ENCODE measurements at regions not wholly inside any gene's neighbourhood (a gene's known extent, or its start where the extent isn't known, plus 50 kb on each side); places are given as distances from the start of the nearest gene placed in this dataset.
A peak's percentile ranks its signal among the peaks of the same experiment; 100 is the strongest.

- Histone ChIP-seq H3K9me3 (no peaks in the 10 kb centered on the region), H3K4me1 (no peaks in the 10 kb centered on the region), H3K36me3 (ENCODE audit: insufficient read depth in 1 of 2, low read depth in 1 of 2) (no peaks in the 10 kb centered on the region), H3K4me3 (no peak overlapping the region), H3K27me3 (ENCODE audit: insufficient read depth in 3 of 3, low read length in 2 of 3) (no peaks in the 10 kb centered on the region), H3K27ac (no peak overlapping the region)
- intact Hi-C loops (cut with DNase I), result no loop called here
- ATAC-seq (no peak), DNase-seq (no peak)
- 84 to 86% (median 86%) methylated on average over 4 of the region's 4 CpGs for WGBS, 3 donors
- TF ChIP-seq CTCF (IDR thresholded peaks at IDR 0.05), result no peak
These were observed 227.7 kb downstream of the CRPPA start for GRCh38 chr7:16193631-16194030.

GRCh38 chr7:16189026-16189715, 232.2 kb downstream of the CRPPA start:
- WGBS, 3 donors, result 66 to 81% (median 75%) methylated on average over 2 of the region's 2 CpGs
- Histone ChIP-seq H3K27ac (no peak overlapping the region), H3K4me1 (no peaks in the 10 kb centered on the region), H3K36me3 (ENCODE audit: insufficient read depth in 1 of 2, low read depth in 1 of 2) (no peaks in the 10 kb centered on the region), H3K4me3 (no peak overlapping the region), H3K9me3 (no peaks in the 10 kb centered on the region), H3K27me3 (ENCODE audit: insufficient read depth in 3 of 3, low read length in 2 of 3) (no peaks in the 10 kb centered on the region)
- TF ChIP-seq CTCF (IDR thresholded peaks at IDR 0.05), result no peak
- DNase-seq (no peak), ATAC-seq (peak in 1 of 4 donors; percentile 43)
- intact Hi-C loops (cut with DNase I), result no loop called here

GRCh38 chr7:16187131-16187530, 234.2 kb downstream of the CRPPA start:
- Histone ChIP-seq H3K4me1 (no peaks in the 10 kb centered on the region), H3K4me3 (no peak overlapping the region), H3K36me3 (ENCODE audit: insufficient read depth in 1 of 2, low read depth in 1 of 2) (no peaks in the 10 kb centered on the region), H3K27ac (no peak overlapping the region), H3K27me3 (ENCODE audit: insufficient read depth in 3 of 3, low read length in 2 of 3) (no peaks in the 10 kb centered on the region), H3K9me3 (no peaks in the 10 kb centered on the region)
- intact Hi-C loops (cut with DNase I), result no loop called here
- 86 to 93% (median 90%) methylated on average over 1 of the region's 1 CpG for WGBS, 3 donors
- ATAC-seq (no peak), DNase-seq (no peak)
- no peak for TF ChIP-seq CTCF (IDR thresholded peaks at IDR 0.05)

- H3K4me3 ChIP-seq, result no peak overlapping the region
- no peak for DNase-seq
- TF ChIP-seq CTCF (IDR thresholded peaks at IDR 0.05), result no peak
- intact Hi-C loops (cut with DNase I), result no loop called here
- WGBS, 3 donors, result 95 to 96% (median 95%) methylated on average over 2 of the region's 2 CpGs
- H3K27me3 ChIP-seq (ENCODE audit: insufficient read depth in 3 of 3, low read length in 2 of 3), result no peaks in the 10 kb centered on the region
- H3K36me3 ChIP-seq (ENCODE audit: insufficient read depth in 1 of 2, low read depth in 1 of 2), result no peaks in the 10 kb centered on the region
- H3K4me1 ChIP-seq, result no peaks in the 10 kb centered on the region
- ATAC-seq, result no peak
- no peak overlapping the region for H3K27ac ChIP-seq
- no peaks in the 10 kb centered on the region for H3K9me3 ChIP-seq
These were observed 242.8 kb downstream of the CRPPA start for GRCh38 chr7:16178585-16178984.

GRCh38 chr7:16178092-16178491, 243.2 kb downstream of the CRPPA start:
- no peak for ATAC-seq
- Histone ChIP-seq H3K36me3 (ENCODE audit: insufficient read depth in 1 of 2, low read depth in 1 of 2) (no peaks in the 10 kb centered on the region), H3K9me3 (no peaks in the 10 kb centered on the region), H3K4me3 (no peak overlapping the region), H3K27ac (no peak overlapping the region), H3K4me1 (no peaks in the 10 kb centered on the region), H3K27me3 (ENCODE audit: insufficient read depth in 3 of 3, low read length in 2 of 3) (no peaks in the 10 kb centered on the region)
- no peak for TF ChIP-seq CTCF (IDR thresholded peaks at IDR 0.05)
- WGBS, 3 donors, result 34 to 46% (median 39%) methylated on average over 2 of the region's 2 CpGs
- intact Hi-C loops (cut with DNase I), result no loop called here
- no peak for DNase-seq
